ENCODE measurements at regions not wholly inside any gene's neighbourhood (a gene's known extent, or its start where the extent isn't known, plus 50 kb on each side); places are given as distances from the start of the nearest gene placed in this dataset.

- TF ChIP-seq EZH2 (IDR thresholded peaks at IDR 0.05; ENCODE audit: borderline replicate concordance, insufficient read depth, low read depth, low read length, poor library complexity, severe bottlenecking) (no peak), CTCF (IDR thresholded peaks at IDR 0.05) (no peak)
These were observed 154.9 kb upstream of the SATB2 start for GRCh38 chr2:199612509-199613130.

Measured in B cell (primary cell).